Loucy (cell line): ENCODE measurements at regions not wholly inside any gene's neighbourhood (a gene's known extent, or its start where the extent isn't known, plus 50 kb on each side); places are given as distances from the start of the nearest gene placed in this dataset.

ENCODE experiments used
- H2AFZ ChIP-seq: fragments of 200-600 bp; sonication (generic); 2 replicates; pipeline ENCODE4 v1.6.0; 2016; ENCODE audit warnings: antibody characterized with exemption, mild to moderate bottlenecking, low read length, moderate library complexity
- H3F3A ChIP-seq: fragments of 200-600 bp; 2 replicates; pipeline ENCODE4 v1.6.0; 2016; ENCODE audit warnings: antibody characterized with exemption, low read depth, mild to moderate bottlenecking
- H3K27me3 ChIP-seq: fragments of 200-600 bp; sonication (generic); 2 replicates; pipeline ENCODE4 v1.6.1; 2014; ENCODE audit warnings: low read length, mild to moderate bottlenecking; ENCODE audit not compliant: insufficient read depth, poor library complexity, severe bottlenecking
- H3K36me3 ChIP-seq: fragments of 200-600 bp; sonication (generic); 2 replicates; pipeline ENCODE4 v1.6.1; 2016; ENCODE audit warnings: low read length; ENCODE audit not compliant: insufficient read depth
- H3K4me1 ChIP-seq: fragments of 200-600 bp; sonication (generic); 2 replicates; pipeline ENCODE4 v1.5.1; 2014; ENCODE audit warnings: low read length, mild to moderate bottlenecking; ENCODE audit not compliant: insufficient read depth, poor library complexity, severe bottlenecking
- H3K4me2 ChIP-seq: fragments of 200-600 bp; sonication (generic); 2 replicates; pipeline ENCODE4 v1.6.0; 2014; ENCODE audit warnings: antibody characterized with exemption, low read length, low read depth, mild to moderate bottlenecking; ENCODE audit not compliant: poor library complexity, severe bottlenecking
- H3K4me3 ChIP-seq: fragments of 200-600 bp; sonication (generic); 2 replicates; pipeline ENCODE4 v1.5.1; 2014; ENCODE audit warnings: low read length, mild to moderate bottlenecking, mixed read lengths; ENCODE audit not compliant: poor library complexity, severe bottlenecking
- H3K79me2 ChIP-seq: fragments of 200-600 bp; sonication (generic); 2 replicates; pipeline ENCODE4 v1.6.1; 2014; ENCODE audit warnings: low read length; ENCODE audit not compliant: insufficient read depth
- H3K9ac ChIP-seq: fragments of 200-600 bp; sonication (generic); 2 replicates; pipeline ENCODE4 v1.6.0; 2014; ENCODE audit warnings: mild to moderate bottlenecking, low read depth, low read length, moderate library complexity; ENCODE audit not compliant: poor library complexity, severe bottlenecking
- H3K9me2 ChIP-seq: fragments of 200-600 bp; sonication (generic); replicated peaks from 2 replicates; pipeline ENCODE4 v1.6.1; 2016; ENCODE audit warnings: low read depth, low read length, mixed read lengths
- H3K9me3 ChIP-seq: fragments of 200-600 bp; sonication (generic); 2 replicates; pipeline ENCODE4 v1.6.1; 2014; ENCODE audit warnings: mild to moderate bottlenecking, antibody characterized with exemption, low read length, low read depth; ENCODE audit not compliant: insufficient read depth
- H4K20me1 ChIP-seq: fragments of 200-600 bp; sonication (generic); 2 replicates; pipeline ENCODE4 v1.6.0; 2014; ENCODE audit warnings: antibody characterized with exemption, low read length, mild to moderate bottlenecking; ENCODE audit not compliant: insufficient read depth, poor library complexity, severe bottlenecking
- EZH2phosphoT487 ChIP-seq: fragments of 200-600 bp; IDR thresholded peaks from 2 replicates; pipeline ENCODE4 v1.6.1; 2018; ENCODE audit warnings: antibody characterized with exemption, mild to moderate bottlenecking, moderate library complexity, borderline replicate concordance
- TF ChIP-seq, protein P1 (sequence below): fragments of 200-600 bp; sonication (generic); conservative IDR thresholded peaks from 2 replicates; pipeline ENCODE4 v1.5.1; 2014; ENCODE audit warnings: mild to moderate bottlenecking, antibody characterized with exemption, low read length

DNA sequence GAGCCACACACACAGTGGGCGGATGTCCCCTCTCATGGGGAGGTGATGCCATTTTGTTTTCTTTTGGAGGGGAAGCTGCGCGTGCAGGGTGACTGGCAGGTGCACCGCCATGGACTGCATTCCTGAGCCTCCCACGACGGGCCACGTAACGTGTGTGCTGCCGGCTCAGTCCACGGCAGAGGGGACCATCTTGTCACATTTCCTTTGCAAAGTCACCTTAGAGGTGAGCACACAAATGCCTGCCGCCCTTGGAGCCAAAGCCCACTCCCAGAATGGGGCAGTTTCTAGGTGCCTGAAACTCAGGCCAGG lies 262.5 kb downstream of the CTTN start:
- Histone ChIP-seq H3K9me3 (peaks cover 2% of the 10 kb centered on the region; the same call in 1 of the 2 replicates), H3K9me2 (no peaks in the 10 kb centered on the region), H3K36me3 (no peaks in the 10 kb centered on the region), H3K27me3 (no peaks in the 10 kb centered on the region), H3K4me2 (no peak overlapping the region), H3F3A (no peaks in the 10 kb centered on the region), H4K20me1 (no peaks in the 10 kb centered on the region), H3K4me1 (no peaks in the 10 kb centered on the region), H3K4me3 (no peak overlapping the region), H2AFZ (no peak overlapping the region), H3K79me2 (no peaks in the 10 kb centered on the region), H3K9ac (no peak overlapping the region)
- TF ChIP-seq EZH2phosphoT487: no peak
- TF ChIP-seq, protein P1, sequence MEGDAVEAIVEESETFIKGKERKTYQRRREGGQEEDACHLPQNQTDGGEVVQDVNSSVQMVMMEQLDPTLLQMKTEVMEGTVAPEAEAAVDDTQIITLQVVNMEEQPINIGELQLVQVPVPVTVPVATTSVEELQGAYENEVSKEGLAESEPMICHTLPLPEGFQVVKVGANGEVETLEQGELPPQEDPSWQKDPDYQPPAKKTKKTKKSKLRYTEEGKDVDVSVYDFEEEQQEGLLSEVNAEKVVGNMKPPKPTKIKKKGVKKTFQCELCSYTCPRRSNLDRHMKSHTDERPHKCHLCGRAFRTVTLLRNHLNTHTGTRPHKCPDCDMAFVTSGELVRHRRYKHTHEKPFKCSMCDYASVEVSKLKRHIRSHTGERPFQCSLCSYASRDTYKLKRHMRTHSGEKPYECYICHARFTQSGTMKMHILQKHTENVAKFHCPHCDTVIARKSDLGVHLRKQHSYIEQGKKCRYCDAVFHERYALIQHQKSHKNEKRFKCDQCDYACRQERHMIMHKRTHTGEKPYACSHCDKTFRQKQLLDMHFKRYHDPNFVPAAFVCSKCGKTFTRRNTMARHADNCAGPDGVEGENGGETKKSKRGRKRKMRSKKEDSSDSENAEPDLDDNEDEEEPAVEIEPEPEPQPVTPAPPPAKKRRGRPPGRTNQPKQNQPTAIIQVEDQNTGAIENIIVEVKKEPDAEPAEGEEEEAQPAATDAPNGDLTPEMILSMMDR: no peak

DNA sequence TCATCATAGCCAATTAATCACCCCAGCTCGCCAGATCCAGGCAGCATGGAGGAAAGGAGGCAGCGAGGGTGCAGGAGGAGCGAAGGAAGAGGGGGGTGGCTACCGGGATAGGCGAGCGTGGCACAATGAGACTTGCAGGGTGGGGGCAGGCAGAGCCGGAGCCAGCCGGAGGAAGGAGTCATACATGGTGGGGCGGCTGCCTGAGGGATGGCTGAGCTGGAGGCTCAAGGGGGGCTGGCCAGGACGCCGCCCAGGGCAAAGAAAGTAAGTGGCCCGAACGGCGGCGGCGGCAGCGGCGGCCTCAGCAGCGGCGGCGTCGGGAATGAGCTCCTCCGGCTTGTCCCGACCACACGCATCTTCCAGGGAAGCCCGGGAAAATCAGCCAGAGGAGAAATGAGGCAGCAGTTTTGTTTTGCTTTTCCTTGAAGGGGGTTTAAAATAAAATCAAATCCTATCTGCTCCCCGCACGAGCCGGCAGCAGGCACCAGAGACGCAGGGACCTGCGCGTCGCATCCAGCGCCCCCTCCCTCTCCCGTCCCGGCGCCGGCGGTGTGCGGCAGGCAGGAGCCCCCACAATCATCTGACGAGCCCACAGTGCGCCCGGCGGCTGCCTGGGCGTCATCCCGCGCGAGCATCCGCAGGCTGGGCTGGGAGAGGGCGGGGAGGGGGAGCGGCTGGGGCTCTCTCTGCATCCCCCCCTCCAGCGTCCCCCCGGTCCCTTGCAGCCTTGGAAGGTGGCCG lies 263.6 kb downstream of the CTTN start:
- TF ChIP-seq, protein P1: no peak
- TF ChIP-seq EZH2phosphoT487: no peak
- Histone ChIP-seq H3K9ac (no peak overlapping the region), H3K79me2 (no peaks in the 10 kb centered on the region), H3K4me2 (no peak overlapping the region), H4K20me1 (no peaks in the 10 kb centered on the region), H3K36me3 (no peaks in the 10 kb centered on the region), H3K9me3 (peaks cover 9% of the 10 kb centered on the region; the same call in 1 of the 2 replicates), H3K4me3 (no peak overlapping the region), H2AFZ (no peak overlapping the region), H3K4me1 (no peaks in the 10 kb centered on the region), H3F3A (no peaks in the 10 kb centered on the region), H3K9me2 (no peaks in the 10 kb centered on the region), H3K27me3 (no peaks in the 10 kb centered on the region)

DNA sequence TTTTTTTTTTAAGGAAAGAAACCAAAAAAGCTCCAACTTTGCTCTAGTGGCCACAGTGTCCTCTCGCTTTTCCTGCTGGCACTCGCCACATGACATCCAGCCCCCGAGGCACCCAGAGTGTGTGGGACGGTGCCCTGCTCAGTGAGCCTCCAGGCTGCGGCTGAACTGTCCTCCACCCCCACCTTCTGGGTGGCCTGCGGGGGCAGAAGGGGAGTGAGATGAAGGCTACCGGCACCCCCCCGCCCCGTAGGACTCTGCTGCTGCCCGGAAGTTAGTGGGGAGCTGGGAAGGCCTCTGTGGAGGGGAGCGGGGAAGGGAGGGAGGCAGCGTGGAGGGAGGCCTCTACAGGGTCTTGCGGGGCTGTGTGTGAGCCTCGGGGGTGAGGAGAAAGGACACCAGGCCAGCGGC lies 264.4 kb downstream of the CTTN start:
- no peak overlapping the region for H3K4me2 ChIP-seq
- TF ChIP-seq, protein P1: no peak
- no peak for TF ChIP-seq EZH2phosphoT487
- H3K4me3 ChIP-seq: no peak overlapping the region

More for the DNA sequence above, 264.4 kb downstream of the CTTN start:
- H3K27me3 ChIP-seq: no peaks in the 10 kb centered on the region
- no peaks in the 10 kb centered on the region for H3K4me1 ChIP-seq
- H4K20me1 ChIP-seq: no peaks in the 10 kb centered on the region
- no peak overlapping the region for H3K9ac ChIP-seq
- no peak overlapping the region for H2AFZ ChIP-seq
- peaks cover 12% of the 10 kb centered on the region; the same call in 1 of the 2 replicates for H3K9me3 ChIP-seq
- H3K36me3 ChIP-seq: no peaks in the 10 kb centered on the region
- no peaks in the 10 kb centered on the region for H3K9me2 ChIP-seq
- H3F3A ChIP-seq: no peaks in the 10 kb centered on the region
- no peaks in the 10 kb centered on the region for H3K79me2 ChIP-seq
